ENCODE measurements at regions not wholly inside any gene's neighbourhood (a gene's known extent, or its start where the extent isn't known, plus 50 kb on each side); places are given as distances from the start of the nearest gene placed in this dataset.

DNA sequence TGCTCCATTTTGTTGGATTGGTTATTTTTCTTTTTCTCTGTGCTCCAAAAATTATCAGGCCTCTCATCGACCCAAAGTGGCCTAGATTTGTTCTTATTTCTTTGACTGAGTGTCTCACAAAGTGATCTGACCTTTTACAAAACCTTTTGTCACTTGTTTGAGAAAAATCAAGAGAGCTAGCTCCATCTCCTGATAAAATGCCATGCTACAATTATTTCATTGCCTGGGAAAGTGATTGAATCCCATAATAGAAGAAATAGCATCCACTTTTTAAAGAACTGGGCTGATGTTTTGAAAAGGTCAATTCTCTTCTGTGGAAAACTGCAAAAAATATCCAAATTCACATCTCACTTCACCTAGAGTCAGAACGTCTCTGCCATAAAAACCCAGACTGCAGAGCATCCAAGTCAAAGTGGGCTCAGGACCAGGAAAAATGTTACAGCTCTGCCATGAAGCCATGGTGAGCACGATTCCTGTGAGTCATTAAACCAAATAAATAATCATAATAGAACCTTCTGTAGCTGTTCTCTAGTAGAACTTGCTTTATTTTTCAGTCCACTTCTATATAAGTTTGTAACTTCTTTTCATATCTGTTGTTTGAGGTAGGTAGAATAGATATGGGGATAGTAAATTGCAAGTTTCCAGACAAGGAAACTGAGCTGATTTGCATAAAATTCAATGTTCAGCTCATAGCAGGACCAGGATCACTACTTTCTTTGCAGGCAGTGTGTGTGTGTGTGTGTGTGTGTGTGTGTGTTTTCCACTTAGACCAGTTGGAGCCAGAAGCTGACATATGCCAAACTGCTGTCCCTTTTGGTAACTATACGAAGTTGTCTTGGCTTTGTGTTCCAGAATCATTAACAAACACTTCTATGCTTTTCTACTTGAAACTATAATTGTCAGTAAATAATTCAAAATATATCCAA lies 632.5 kb upstream of the ANKRD30A start:
- no peak for TF ChIP-seq YY1 (IDR thresholded peaks at IDR 0.05; ENCODE audit: insufficient read depth, insufficient read length)
- no peak for TF ChIP-seq ZNF274 (IDR thresholded peaks at IDR 0.05; ENCODE audit: low read depth, low read length)

Measured in NT2/D1 (cell line).